Cardiac fibroblast (primary cell): ENCODE measurements at regions not wholly inside any gene's neighbourhood (a gene's known extent, or its start where the extent isn't known, plus 50 kb on each side); places are given as distances from the start of the nearest gene placed in this dataset.

Experiments used
- DNase-seq, 2 donors: peaks; one replicate each; pipeline versions ENCODE4 v3.0.0 to v3.0.0-alpha.2; 2010; ENCODE audit warnings: low read depth in 2 of 2
- H3K4me3 ChIP-seq, 2 donors: replicated peaks in 1 of 2; 1 replicate in 1 of 2; 2 replicates in 1 of 2; pipeline ENCODE4 v1.5.1; 2011; ENCODE audit warnings: low read depth in 2 of 2, low read length in 2 of 2, mild to moderate bottlenecking in 2 of 2, moderate library complexity in 1 of 2
- CTCF ChIP-seq: IDR thresholded peaks from one replicate; pipeline ENCODE4 v1.5.1; 2011; ENCODE audit warnings: low read depth, mild to moderate bottlenecking, low read length, inconsistent platforms

GRCh38 chr2:13466076-13466475 is 749.3 kb downstream of the TRIB2 start:
- DNase-seq: no peak
- H3K4me3 ChIP-seq: no peak overlapping the region
- TF ChIP-seq CTCF: no peak

- H3K4me3 ChIP-seq: no peak overlapping the region
- TF ChIP-seq CTCF: no peak
- no peak for DNase-seq
These were observed 757.8 kb downstream of the TRIB2 start for GRCh38 chr2:13474538-13474937.

GRCh38 chr2:13480057-13480456 is 763.3 kb downstream of the TRIB2 start:
- H3K4me3 ChIP-seq: no peak overlapping the region
- DNase-seq: no peak
- TF ChIP-seq CTCF: no peak

- no peak for TF ChIP-seq CTCF
- H3K4me3 ChIP-seq: no peak overlapping the region
- peak in 1 of 2 donors; percentile 1 for DNase-seq
These were observed 764.5 kb downstream of the TRIB2 start for GRCh38 chr2:13481201-13481600.

GRCh38 chr2:13485256-13485655 is 768.5 kb downstream of the TRIB2 start:
- DNase-seq: no peak
- H3K4me3 ChIP-seq: no peak overlapping the region
- no peak for TF ChIP-seq CTCF

- no peak for DNase-seq
- no peak for TF ChIP-seq CTCF
- H3K4me3 ChIP-seq: no peak overlapping the region
These were observed 772.2 kb downstream of the TRIB2 start for GRCh38 chr2:13488965-13489364.

GRCh38 chr2:13492262-13492661 is 775.5 kb downstream of the TRIB2 start:
- TF ChIP-seq CTCF: no peak
- DNase-seq: no peak
- H3K4me3 ChIP-seq: no peak overlapping the region
